NCI-H146 (cell line): ENCODE measurements at regions not wholly inside any gene's neighbourhood (a gene's known extent, or its start where the extent isn't known, plus 50 kb on each side); places are given as distances from the start of the nearest gene placed in this dataset.

Experiments
- DNase-seq: peaks from one replicate; lab custom pipeline; 2025; lab: John Stamatoyannopoulos, UW

GRCh38 chr20:60064554-60065196, 106.5 kb downstream of the CDH26 start:
- DNase-seq, result no peak

DNA sequence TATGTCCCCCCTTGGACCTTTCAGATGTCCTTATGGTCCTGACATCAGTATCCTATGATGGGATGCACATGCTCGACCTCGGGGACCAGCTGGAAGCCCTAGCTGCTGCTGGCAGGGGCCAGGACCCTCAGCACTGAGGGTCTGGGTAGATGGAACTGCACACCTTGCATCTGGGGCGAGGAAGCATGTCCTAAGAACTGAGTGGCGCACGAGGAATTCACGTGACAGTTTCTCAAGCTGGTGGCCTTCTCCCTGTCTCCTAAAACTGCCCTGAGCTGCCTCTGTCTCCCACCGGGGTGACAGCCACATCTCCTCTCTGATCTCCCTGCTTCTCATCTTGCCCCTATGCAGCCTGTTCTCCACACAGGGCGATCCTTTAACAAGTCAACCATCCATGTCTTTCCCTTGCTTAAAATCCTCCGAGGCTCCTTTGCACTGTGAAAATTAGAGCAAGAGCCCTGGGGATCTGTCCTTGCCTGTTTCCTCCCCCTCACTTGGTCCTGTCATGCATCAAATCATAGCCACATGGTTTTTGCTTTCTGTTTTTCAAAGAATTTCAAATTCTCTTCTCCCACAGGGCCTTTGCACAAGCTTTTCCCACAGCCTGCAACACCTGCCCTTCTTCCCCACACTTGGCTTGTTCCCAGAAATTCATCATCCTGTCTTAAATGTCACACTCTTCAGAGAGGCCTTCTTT, 107.7 kb downstream of the CDH26 start:
- no peak for DNase-seq

GRCh38 chr20:60066438-60066823, 108.2 kb downstream of the CDH26 start:
- DNase-seq, result no peak

GRCh38 chr20:60068509-60068908, 110.3 kb downstream of the CDH26 start:
- no peak for DNase-seq

- DNase-seq, result no peak
These were observed 111.4 kb downstream of the CDH26 start for GRCh38 chr20:60069656-60070055.

GRCh38 chr20:60070791-60071190, 112.6 kb downstream of the CDH26 start:
- DNase-seq, result no peak

DNA sequence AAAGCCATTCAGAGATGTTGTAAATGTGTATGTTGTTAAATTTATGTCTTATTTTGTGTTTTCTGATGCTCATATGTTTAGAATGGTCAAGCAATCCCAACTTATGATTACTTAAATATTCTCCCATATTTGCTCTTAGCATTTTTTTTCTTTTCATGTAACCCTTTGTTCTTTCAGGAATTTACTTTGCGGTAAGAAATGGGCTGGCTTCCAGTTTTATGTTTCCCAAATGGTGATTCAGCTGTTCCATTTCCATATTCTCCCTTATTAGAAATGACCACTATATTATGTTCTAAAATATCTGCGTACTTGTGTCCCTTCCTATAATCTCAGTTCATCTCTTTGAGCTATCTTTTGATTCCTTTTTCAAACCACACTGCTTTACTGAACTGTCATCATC, 113.7 kb downstream of the CDH26 start:
- DNase-seq, result no peak

GRCh38 chr20:60073086-60073485, 114.9 kb downstream of the CDH26 start:
- no peak for DNase-seq

DNA sequence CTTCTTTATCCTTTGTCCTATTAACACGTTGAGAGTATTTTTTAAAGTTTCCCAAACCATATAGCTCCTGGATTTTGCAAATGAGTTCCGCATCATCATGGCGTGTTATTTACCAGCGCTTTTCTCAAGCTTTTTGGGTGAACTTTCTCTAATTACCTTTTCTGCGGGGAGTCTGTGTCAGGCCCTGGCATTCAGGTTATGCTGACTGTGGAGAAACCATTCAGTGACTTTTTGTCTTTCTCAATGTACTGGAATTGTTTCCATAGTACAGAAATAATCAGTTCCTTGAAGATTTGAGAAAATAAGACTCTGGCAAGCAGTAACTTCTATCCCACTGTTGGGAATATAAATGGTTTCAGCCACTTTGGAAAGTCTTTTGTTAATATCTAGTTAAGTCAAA, 115.3 kb downstream of the CDH26 start:
- no peak for DNase-seq

DNA sequence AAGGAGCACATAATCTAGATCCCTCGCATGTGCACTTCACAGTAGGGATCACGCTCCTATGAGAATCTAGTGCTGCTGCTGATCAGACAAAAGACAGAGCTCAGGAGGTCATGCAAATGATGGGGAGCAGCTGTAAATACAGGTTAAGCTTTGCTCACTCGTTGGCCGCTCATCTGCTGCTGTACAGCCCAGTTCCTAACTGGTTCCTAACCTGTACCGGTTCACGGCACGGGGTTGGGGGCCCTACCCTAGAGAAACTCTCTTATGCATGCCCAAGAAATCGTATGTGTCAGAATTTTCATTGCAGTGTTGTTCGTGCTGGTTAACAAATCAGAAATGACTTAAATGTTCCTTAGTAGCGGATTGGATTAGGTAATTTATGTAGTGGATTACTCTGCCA, 116.1 kb downstream of the CDH26 start:
- no peak for DNase-seq

GRCh38 chr20:60078351-60079250, 120.4 kb downstream of the CDH26 start:
- no peak for DNase-seq

DNA sequence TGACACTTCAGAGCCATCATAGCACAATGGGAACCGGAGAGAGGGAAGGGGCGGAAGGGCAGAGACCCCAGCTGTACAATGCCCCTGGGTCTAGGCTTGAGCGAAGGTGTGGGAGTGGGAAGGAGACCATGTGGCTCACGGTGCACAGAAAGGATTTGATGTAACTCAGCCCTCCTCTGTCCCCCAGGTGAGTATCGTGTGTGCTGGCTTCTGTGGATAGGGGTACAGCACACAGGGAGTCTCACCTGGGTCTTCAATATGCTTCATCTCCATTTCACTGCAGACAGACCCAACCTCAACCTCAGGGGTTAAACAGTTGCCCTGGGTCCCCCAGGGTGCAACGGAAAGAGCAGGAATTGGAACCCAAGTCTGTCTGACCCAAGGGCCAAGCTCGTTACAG, 122.2 kb downstream of the CDH26 start:
- DNase-seq, result no peak

DNA sequence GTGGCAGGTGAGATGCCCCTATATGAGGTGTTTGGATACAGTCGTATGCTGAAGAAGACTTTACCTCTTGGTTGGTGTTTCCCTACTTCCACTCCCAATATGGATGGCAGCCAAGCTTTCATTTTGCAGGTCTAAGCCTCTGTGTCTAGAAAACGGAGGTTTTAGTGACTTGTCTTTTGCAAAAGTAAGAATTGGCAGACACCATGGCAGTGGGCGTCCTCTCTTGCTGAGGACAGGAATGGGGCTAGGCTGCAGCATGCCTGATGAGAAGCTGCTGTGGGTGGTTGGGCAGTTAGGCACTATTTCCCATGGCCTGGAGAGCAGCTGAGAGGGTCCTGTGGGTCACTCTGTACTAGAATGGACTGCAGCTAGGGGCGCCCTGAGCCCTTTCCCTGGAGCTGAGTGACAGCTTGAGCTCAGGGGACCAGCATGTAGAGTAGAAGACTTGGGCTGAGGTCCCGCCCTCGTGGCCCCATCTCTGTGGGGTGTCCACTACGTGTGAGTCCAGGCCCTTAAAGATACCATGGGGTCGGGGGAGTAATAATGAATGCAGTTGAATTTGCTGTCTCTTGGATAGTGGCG, 127.4 kb downstream of the CDH26 start:
- no peak for DNase-seq

DNA sequence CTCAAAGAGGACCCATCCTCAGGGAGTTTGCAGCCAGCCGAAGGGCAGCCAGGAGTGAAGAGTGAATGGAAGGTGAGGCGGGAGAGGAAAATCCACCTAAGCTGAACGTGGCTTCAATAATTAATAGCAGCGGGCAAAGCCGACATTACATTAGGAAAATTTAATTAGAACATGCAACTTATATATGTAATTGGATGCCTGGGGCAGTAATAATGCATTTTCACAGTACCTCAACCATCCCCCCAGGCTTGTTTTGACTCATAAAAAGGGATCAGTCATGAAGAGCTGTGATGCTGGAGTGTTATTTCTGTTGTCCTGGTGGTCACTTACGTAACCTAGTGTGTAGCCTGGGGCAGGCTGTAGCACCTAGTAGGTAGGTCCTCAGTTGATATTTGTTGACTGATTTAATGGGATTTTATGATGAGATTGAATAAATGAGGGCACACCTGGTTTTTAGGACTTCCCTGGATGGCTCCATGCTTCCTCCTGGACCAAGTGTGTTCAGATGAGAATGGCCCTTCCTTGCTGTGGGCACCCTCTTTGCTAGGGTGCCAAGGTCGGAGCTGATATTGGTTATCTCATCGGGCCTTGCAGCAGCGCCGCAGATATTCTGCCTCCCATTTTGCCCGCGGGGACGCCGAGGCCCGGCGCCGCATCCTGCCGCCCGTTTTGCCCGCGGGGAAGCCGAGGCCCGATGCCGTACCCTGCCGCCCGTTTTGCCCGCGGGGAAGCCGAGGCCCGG, 128.8 kb downstream of the CDH26 start:
- DNase-seq, result no peak

GRCh38 chr20:60087563-60088105, 129.4 kb downstream of the CDH26 start:
- DNase-seq, result peak; percentile 26

DNA sequence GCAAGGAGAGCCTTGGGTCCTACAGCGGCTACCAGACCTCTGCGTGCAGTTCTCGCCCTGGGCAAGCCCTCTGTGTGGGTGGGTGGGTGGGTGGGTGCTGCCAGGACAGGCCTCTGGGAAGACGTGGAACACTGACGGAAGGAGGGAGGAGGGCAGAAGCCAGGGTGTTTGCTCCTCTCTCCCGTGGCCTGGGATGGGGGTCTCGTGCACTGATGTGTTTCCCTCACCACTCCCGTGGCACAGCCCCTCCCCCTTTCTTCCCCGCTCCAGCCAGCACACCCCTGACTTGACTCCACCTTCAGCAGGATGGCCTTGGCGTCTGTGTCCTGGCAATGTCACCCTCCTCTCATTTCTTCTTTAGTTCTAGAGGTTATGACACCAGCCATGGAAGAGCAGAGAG, 130.0 kb downstream of the CDH26 start:
- DNase-seq, result no peak

DNA sequence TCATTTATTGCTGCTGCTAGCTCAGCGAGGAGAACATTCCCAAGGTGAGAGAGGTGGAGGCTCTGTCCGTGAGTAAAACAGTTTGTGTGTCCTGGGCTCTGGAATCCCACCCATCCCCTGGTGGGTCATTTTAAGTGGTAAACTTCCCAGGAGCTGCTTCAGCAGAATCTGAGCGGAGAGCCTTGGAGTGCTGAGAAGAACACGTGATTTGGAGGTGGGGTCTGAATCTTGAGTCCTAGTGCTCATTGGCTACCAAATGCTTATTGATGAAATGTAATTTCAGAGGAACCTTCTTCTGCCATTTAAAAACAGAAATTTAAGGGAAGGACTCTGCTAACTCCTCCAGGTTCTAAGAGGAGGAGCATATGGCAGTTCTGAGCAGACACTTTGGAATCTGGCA, 132.4 kb downstream of the CDH26 start:
- no peak for DNase-seq

DNA sequence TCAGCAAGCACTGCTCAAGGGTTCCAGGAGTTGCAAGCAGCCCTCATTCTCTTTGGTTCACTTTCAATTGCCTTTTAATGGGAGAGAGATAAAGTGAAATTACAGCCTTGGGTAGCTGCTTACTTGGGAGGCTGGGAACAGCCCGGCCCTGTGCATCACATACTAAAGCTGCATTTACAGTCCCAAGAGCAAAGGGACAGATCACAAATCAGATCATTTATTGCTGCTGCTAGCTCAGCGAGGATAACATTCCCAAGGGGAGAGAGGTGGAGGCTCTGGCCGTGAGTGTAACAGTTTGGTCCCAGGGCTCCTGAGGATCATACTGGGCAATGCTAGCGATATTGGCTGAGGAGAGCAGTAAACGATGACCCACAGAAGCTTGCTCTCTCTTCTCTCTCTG, 133.1 kb downstream of the CDH26 start:
- DNase-seq, result no peak

DNA sequence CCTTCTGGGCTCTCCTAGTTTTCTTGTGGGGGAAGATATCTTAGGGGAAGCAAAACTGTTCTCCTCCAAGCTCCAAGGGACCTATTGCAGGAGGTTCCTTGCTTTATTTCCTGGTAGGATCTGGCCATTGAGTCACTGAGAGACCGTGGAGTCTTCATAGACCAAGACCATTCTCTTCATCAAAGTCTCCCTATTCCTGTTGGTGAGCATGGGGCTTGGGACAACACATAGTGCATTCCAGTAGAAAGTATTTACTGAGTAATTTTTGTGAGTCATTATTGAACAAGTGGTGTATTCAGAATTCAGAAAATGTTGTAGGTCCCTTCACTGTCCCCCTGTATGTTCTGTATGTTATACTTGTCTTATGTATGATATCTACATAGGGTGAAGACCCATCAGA, 133.6 kb downstream of the CDH26 start:
- no peak for DNase-seq

DNA sequence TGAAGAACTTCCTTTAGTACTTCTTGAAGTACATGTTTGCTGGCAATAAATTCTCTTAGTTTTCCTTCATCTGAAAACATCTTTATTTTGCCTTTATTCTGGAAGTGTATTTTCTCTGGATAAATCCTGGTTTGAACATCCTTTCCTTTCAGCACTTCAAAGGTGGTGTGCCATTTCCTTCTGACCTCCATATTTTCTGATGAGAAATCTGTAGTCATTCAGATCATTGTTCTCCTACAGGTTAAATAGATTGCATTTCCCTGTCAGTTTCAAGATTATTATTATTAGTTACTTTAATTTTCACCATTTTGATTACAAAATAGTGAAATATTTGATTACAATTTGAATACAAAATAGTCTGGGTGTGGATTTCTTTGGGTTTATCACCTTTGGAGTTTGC, 134.5 kb downstream of the CDH26 start:
- no peak for DNase-seq

GRCh38 chr20:60095456-60095855, 137.2 kb downstream of the CDH26 start:
- no peak for DNase-seq

DNA sequence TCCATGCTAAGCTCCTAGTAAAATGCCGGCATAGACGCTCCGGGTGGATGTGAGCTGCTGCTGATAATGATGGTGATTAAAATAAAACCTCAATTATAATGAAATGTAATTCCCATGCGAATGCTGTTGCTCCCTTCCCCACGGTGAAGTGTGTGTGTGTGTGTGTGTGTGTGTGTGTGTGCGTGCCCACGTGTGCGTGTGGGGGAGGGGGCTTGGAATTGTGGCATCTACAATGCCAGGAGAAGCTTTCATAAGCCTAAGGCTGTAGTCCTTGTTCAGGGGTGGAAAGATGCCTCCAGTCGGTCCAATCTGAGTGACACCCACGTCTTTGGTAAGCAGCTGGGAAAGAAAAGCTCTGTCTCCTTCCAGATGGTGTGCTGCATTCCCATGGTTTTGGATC, 137.9 kb downstream of the CDH26 start:
- DNase-seq, result no peak
